Stimulated activated CD4-positive, alpha-beta T cell treated with anti-CD3 and anti-CD28 coated beads, Interleukin-2, amount 100 ng/mL, for 24 hours (primary cell): ENCODE measurements at regions not wholly inside any gene's neighbourhood (a gene's known extent, or its start where the extent isn't known, plus 50 kb on each side); places are given as distances from the start of the nearest gene placed in this dataset.

Experiments
- DNase-seq, 2 donors: peaks; one replicate each; pipeline ENCODE4 v3.0.0-alpha.2; 2020

DNA sequence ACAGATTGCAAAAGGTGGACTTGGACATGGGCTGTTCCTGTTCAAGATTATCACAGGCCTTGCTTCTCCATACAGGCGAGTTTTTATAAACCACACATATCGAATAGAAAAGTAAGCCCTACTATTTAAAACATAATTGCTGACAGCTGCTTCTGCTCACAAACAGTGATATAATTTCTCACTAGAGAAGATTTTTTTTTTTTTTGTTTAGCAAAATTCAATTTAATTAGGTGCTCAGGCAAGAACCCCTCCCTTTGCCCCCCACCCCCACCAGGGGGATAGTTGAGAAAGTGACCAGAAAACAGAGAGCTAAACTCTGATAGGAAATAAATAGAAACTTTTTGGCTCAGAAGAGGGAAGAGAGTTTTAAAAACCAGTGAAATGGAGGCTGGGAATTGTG, 132.8 kb upstream of the CRY1 start:
- no peak for DNase-seq

DNA sequence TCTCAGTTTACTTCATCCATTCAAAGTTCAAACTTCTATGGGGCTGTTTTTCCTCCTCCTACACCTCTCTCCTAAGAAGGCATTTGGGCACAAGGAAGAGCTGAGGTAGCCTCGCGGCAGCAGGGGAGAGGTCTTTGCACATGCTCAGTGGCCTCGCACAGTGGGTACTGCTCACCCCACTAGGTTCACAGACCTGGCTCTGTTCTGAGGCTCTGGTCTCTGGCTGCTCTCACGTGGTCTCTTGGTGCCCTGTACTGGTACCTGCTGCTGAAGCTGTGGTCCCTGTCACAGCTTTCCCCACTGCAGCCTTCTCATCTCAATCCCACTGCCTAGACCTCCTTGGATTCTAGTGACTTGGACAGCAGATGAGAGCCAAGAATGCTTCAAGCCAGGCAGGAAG, 134.7 kb upstream of the CRY1 start:
- no peak for DNase-seq

DNA sequence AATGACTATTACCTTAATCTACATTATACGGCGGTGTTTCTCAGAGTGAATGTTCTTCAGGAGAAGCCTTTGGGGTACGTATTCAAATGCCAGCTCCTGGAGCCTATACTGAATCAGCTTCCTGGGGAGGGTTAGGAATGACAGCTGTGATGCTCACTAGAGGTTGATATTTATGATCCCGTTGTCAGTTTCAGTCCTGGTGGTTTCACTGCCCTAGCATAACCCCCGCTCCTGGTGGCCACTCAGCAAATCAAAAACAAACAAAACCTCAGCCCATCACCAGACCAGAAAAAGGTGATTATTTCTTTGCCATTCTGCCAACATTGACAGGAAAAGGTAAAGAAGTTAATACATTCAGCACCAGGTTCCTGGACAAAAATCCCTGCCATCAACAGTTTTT, 136.5 kb upstream of the CRY1 start:
- no peak for DNase-seq

DNA sequence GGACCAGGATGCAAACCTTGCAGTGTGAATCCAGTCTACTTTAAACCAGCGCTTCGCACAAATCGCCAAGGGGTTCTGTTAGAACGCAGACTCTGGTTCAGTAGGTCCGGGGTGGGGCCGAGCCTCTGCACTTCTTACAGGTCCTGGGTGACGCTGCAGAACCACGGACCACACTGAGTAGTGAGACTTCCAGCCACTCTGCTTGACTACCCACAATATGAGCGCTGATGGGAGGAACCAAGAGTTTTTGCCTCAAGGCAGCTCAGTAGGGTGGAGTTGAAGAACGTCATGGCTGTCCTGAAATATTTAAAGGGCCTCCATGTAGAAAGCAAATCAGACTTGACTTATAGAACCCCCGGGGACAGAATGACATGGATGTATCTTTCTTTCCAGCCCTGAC, 138.0 kb upstream of the CRY1 start:
- DNase-seq = no peak

DNA sequence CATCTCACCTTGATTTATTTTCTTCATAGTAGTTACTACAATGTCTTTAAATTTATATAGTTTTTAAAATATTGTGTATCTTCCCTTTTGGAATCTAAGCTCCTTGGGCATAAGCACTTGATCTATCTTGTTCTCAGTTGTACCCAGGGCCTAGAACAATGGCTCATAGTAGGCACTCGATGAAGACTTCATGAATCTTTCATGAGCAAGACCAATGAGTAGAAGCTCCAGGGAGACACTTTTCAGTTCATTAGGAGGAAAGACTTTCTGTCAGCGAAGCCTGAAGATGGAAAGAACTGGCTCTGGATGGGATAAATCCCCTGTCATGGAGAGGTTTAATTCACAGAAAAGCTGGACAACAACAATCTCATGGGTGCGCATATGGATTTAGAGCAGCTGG, 140.2 kb upstream of the CRY1 start:
- DNase-seq = no peak

DNA sequence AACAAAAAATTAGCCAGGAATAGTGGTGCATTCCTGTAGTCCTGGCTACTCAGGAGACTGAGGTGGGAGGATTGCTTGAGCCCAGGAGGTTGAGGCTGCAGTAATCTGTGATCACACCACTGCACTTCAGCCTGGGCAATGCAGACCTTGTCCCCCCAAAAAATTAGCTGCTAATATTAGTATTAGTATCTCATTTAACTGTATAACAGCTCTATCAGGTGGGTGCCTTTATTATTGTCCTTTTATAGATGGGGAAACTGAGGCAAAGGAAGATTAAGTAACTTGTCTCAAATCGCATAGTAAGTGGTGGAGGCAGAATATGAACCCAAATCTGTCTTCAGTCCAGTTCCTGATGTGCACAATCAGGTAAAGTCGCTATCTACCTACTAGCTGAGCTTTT, 142.3 kb upstream of the CRY1 start:
- no peak for DNase-seq

DNA sequence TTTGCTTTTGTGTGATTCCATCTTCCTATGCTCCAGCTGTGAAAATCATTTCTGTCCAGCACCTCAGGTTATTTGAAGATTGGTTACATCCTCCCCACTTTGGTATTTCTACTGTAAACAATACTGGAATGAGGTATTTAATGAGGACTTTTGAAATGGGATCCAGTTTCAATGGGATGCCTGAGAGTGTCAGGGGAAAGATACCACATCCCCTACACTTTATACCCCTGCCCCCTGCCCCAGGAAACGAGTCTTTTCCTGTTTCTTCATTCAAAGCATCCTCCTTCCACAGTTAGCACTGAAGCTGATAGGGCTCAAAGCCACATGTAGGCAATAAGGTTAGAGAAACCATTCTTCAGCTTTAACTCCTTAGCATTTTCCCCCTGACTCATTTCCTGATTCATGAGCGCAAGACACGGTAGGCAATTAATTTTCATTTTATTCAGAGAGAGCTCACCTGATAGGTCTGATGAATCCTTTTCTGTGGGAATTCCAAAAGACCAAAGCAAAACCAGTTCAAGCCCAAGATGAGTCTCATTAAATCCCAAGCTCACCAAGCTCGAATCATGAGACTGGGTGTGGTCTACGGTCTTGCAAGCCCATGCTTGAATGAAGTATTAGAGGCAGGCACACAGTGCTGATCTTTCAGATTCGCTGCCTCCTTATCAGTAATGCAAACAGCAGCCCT, 143.6 kb upstream of the CRY1 start:
- no peak for DNase-seq

DNA sequence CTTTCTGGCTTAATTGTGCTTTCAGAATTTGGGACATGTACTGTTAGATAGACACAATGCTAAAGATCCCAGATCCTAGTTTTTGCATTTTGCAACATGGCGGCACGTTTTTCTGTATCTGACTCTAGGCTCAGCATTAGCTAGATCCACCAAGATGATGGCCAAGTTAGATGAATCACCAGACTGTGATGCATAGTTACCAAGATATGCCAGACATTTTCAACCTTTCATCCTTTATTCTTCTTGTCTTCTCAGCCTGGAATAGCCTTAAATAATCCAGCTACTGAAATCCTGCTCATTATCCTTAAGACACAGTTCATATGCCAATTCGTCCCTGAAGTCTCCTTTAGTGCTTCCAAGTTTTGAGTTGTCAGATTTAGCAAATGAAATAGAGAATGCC, 144.9 kb upstream of the CRY1 start:
- DNase-seq = no peak

DNA sequence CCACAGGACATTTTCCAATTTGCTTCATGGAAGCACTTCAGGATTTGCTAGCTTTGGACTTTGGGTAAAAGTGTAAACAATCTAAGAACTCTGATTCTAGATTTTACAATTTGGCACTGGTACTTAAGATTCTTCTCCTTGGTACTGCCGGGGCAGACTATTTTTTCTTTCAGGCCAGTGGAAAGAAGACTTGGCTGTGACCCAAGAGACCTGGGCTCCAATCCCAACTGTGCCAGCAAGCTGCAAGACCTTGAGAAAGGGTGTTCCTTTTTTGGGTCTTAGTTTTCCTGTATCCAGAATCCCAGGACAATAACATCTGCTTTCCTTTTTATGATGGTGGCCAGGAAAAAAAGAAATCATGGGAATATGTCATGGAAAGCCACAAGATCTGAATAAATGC, 148.1 kb upstream of the CRY1 start:
- no peak for DNase-seq

DNA sequence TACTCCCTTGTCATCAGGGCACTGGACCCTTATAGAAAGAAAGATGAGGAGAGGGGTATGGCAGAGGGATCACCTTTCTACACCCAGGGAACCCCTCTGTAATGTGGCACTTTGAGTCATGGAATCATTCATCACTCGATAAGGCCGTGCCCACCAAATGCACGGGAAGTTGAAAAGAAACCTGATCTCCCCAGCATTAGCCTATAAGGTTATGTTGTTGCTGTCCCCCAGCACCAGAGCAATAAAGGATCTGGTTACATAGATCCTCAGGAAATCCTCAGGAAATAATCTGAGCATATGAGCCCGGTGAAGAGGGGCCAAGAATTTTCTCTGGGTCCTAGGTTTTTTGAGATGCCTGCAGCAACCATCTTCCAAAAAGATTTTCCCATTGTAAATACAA, 148.8 kb upstream of the CRY1 start:
- no peak for DNase-seq

DNA sequence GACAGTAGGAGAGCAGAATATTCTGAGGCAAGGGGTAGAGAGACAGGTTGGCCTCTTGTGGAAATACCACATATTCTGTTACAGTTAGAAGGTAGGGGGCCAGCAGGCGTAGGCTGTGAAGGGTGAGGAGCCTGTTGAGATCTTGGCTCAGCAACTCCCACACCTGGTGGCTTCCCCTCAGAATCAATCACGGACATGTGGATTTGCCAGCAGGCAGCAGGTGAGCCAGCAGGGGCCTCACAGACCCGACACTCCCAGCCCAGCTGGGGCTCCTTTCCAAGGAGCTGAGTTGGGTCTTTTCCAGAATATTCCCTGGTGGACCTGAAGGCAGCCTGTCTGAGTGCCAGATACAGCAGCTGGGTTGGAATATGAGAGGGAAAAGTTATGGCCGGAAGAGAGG, 150.0 kb upstream of the CRY1 start:
- DNase-seq = no peak

DNA sequence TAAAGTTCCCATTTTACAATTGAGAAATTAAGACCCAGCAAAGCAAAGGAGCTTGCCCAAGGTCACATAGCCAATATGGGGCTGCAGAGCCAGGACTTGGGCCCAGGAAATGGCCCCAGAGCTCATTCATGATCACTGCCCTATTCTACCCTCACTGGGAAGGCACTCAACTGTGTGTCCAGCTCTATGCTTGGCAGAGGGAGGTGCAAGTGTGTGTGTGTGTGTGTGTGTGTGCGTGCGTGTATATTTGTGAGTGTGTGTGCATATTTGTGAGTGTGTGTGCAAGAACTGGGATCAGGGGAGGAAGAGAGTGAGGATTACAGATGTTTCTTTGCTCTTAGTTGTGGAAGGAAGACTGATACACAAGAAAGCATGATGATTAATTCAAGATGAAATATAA, 151.2 kb upstream of the CRY1 start:
- DNase-seq = no peak

DNA sequence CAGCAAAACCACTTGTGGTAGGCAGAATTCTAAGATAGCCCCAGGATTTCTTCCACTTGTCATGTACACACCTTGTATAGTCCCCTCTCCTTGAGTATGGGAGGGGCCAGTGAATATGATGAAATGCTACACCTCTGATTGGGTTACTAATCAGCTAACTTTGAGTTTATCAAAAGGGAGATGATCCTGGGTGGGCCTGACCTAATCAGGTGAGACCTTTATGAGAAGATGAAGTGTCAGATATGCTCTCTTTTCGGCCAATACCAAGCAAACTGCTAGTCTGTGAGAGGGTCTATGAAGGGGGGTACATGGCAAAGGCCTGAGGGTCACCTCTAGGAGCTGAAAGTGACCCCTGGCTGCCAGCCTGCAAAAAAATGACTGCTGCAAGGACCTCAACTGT, 154.3 kb upstream of the CRY1 start:
- DNase-seq = no peak

DNA sequence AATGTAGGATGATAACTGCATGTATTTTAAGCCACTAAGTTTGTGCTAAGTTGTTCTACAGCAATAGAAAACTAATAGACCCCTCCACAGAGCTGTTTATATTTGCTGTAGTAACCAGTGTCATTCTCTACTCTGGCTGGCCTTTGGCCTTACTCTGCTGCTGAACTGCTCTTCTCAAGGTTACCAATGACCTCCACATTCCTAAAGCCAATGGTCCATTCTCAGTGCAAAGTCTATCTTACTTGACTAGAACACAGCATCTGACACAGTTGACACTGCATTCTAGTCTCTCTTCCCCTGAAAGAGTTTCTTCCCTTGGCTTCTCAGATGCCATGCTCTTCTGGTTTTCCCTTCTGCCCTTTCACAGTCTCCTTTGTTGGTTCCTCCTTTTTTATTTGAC, 154.8 kb upstream of the CRY1 start:
- no peak for DNase-seq

DNA sequence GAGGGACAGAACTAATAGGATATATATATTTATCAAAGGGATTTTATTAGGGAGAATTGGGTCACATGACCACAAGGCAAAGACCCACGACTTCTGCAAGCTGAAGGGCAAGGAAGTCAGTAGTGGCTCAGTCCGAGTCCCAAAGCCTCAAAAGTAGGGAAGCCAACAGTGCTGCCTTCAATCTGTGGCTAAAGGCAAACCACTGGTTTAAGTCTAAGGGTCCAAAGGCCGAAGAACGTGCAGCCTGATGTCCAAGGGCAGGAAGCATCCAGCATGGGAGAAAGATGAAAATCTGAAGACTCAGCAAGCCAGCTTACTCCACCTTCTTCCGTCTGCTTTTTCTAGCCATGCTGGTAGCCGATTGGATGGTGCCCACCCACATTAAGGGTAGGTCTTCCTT, 157.9 kb upstream of the CRY1 start:
- DNase-seq = no peak

DNA sequence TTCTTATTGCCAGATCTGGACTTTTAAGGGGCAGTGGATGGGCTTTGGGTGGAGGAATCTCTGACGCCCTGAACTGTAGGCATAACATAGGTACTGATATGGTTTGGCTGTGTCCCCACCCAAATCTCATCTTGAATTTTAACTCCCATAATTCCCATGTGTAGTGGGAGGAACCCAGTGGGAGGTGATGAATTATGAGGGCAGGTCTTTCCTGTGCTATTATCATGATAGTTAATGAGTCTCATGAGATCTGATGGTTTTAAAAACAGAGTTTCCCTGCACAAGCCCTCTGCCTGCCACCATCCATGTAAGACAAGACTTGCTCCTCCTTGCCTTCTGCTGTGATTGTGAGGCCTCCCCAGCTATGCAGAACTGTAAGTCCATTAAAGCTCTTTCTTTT, 160.0 kb upstream of the CRY1 start:
- DNase-seq = no peak

DNA sequence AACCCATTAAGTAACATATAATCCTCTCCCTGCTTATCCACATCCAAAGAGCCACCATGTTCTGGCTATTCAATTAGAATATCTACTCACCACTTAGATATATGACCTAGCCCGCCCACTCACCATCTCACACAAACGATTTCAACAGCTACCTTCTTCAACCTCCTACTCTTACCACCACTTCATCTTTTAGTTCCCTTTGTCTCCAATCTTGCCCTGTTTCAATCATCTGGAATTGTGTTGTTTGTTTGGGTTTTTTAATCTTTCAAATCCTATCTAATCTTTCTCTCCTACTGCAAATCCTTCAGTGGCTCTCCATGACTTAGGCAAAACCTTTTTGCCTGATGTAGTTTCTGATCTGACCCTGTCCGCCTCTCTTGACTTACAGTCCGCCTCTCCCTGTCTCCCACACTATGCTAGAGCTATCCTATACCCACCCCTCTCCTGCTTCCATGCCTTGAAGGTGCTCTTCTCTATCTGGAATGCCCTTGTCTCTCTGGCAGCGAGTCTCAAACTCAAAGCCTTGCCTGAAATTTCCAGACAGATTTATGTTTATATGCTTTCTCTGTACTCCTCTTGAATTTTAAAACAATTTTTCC, 161.0 kb upstream of the CRY1 start:
- no peak for DNase-seq

DNA sequence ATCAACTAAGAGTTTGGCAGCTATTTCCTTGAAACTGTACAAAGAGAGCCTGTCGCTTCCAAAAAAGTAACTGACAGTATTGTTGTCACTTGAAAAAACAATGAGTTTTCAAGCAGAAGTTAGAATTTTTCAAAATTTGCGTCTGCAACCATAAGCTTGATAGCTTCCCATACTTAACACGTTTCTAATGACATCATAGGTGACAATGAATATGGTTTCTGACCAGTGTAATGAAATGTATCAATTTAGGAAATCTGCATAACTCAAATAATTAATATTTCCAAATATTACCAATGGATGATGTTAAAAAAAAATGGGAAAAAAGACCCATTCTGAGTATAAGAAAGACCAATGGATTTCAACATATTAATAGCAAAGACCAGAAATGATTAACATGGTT, 165.4 kb upstream of the CRY1 start:
- DNase-seq = no peak

DNA sequence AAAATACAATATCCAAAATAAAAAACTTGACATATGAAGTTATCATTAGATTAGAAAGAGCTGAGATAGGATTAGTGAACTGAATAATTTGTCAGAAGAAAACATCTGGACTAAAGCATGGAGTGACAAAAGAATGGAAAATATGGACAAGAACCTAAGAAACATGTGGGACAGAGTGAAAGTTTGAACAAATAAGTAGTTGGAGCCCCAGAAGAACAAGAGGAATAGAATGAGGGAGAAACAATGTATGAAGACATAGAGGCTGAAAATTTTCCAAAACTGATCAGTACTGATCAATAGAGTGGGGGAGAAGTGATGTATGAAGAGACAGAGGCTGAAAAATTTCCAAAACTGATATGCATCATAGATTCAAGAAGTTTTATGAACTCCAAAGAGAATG, 170.6 kb upstream of the CRY1 start:
- DNase-seq = no peak

DNA sequence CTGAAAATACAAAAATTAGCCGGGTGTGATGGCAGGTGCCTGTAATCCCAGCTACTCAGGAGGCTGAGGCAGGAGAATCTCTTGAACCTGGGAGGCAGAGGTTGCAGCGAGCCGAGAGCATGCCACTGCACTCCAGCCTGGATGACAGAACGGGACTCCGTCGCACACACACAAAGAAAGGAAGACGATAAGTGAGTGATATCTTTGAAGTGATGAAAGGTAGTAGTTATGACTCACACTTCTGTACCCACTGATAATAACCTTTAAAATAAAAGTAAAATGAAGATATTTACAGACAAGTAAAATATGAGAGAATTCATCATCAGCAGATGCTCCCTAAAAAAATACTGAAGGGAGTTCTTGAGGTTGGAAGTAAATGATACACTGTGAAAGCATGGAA, 171.3 kb upstream of the CRY1 start:
- no peak for DNase-seq

DNA sequence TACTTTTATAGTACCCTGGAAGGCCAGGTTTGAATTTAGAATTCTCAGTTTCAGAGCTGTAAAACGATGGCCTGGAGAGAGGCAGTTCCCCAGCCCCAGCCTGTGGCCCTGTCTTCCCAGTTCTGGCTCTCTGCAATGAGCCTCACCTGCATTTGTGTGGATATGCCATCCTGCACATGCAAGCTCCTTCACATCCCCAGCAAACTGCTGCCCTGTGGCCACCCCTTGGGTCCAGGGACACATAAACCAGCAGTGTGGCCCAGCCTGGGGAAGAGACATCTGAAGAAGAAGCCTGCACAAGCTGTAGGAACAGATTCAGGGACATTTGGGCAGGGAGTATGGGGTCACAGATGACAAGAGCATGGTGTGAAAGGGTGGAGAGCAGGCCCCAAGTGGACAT, 174.3 kb upstream of the CRY1 start:
- DNase-seq = no peak

DNA sequence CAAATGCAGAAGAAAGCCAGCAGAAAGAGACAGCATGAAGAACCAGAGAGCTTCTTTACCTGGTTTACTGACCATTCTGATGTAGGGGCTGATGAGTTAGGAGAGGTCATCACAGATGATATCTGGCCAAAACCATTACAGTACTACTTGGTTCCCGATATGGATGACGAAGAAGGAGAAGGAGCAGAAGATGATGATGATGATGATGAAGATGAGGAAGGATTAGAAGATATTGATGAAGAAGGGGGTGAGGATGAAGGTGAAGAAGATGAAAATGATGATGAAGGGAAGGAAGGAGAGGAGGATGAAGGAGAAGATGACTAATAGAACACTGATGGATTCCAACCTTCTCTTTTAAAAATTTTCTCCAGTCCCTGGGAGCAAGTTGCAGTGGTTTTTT, 178.2 kb upstream of the CRY1 start:
- DNase-seq = no peak

DNA sequence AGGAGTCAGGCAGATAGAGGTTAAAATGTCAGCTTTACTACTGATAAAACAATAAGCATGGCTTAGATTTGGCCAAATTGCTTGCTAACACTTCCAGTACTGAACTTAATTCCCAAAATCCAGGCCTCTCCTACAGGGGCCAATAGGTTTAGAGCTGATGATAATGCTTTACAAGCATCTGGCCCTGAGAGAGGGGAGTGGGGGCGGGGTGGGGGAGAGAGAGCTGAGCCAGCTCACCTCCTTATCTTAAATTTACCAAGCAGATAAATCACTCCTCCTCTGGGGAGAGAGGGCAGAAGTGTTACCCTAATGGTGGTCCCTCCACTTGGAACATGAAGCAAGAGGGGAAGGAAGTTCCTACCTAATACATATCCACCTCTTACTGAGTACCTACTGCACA, 182.2 kb upstream of the CRY1 start:
- DNase-seq = no peak

DNA sequence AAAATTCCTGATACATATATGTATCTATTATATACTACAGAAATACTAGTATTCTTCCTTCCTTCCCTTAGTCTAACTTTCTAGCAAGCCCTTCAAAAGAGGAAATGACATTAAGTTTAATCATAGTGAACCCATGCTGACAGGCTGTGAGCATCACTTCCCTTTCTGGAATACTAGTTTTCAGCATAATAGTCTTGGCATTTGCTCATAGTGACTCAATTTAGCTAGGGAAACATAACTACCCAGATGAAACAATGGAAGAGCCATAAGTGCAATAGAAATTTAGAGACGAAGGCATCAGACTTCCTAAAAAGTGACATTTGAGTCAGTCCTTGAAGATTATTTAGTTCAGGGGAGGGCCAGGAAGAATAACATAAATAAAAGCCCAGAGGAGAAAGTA, 184.5 kb upstream of the CRY1 start:
- DNase-seq = no peak

DNA sequence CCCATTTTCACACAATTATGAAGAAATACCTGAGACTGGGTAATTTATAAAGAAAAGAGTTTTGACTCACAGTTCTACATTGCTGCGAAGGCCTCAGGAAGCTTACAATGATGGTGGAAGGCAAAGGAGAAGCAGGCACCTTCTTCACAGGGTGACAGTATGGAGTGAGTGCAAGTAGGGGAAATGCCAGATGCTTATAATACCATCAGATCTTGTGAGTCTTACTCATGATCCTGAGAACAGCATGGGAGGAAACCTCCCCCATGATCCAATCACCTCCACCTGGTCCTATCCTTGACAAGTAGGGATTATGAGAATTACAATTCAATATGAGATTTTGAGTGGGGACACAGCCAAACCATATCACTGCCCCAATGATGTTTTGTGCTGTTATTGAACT, 189.3 kb upstream of the CRY1 start:
- no peak for DNase-seq

DNA sequence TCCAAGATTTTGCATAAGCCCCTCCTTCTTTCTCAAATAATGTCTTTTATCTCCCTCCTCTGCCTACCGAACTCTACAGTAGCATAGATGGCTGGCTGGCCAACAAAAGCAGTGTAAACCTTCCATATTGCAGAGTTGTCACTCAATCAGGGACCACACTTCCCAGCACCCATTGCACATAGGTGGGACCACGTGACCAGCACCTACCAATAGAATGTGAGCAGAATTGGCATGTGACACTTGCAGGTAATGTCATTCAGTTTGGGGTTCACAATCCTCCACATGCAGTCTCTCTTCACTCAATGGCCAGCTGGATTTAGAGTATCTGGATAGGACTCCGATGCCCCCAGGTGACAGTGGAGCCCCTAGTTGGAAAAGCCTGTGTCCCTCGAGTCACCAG, 190.3 kb upstream of the CRY1 start:
- DNase-seq = no peak
